Thoracic aorta (tissue), 2 donors: ENCODE measurements at regions not wholly inside any gene's neighbourhood (a gene's known extent, or its start where the extent isn't known, plus 50 kb on each side); places are given as distances from the start of the nearest gene placed in this dataset.

Experiments used
- ATAC-seq: fragments of 150-250 bp; one replicate; pipeline ENCODE4 v1.8.0; 2017; ENCODE audit warnings: low read depth; ENCODE audit not compliant: insufficient number of reproducible peaks, low FRiP score
- DNase-seq: peaks from one replicate; pipeline ENCODE4 v3.0.0-alpha.2; 2020; ENCODE audit warnings: low spot score
- H3K27ac ChIP-seq, 2 donors: fragments of 200-600 bp; sonication (generic); 1 replicate in 1 of 2; 2 replicates in 1 of 2; pipeline ENCODE4 v1.5.1; 2016; ENCODE audit warnings: mild to moderate bottlenecking in 2 of 2, moderate library complexity in 2 of 2
- H3K27me3 ChIP-seq: fragments of 200-600 bp; sonication (generic); replicated peaks from 2 replicates; pipeline ENCODE4 v1.6.0; 2016; ENCODE audit warnings: mild to moderate bottlenecking; ENCODE audit not compliant: insufficient read depth
- H3K36me3 ChIP-seq: fragments of 200-600 bp; sonication (generic); one replicate; pipeline ENCODE4 v1.5.1; 2016
- H3K4me1 ChIP-seq, 2 donors: fragments of 200-600 bp; sonication (generic); 1 replicate in 1 of 2; 2 replicates in 1 of 2; pipeline versions ENCODE4 v1.5.1 to v1.6.0; 2016; ENCODE audit warnings: low read depth in 2 of 2, mild to moderate bottlenecking in 1 of 2; ENCODE audit not compliant: control insufficient read depth in 1 of 2
- H3K4me3 ChIP-seq: fragments of 200-600 bp; sonication (generic); 2 replicates; pipeline ENCODE4 v1.5.1; 2016; ENCODE audit warnings: mild to moderate bottlenecking
- H3K9me3 ChIP-seq: fragments of 200-600 bp; sonication (generic); 2 replicates; pipeline ENCODE4 v1.5.1; 2016
- TF ChIP-seq, protein P1 (sequence below): fragments of 200-600 bp; sonication (generic); IDR thresholded peaks from one replicate; pipeline ENCODE4 v1.5.1; 2019; ENCODE audit warnings: antibody characterized with exemption

DNA sequence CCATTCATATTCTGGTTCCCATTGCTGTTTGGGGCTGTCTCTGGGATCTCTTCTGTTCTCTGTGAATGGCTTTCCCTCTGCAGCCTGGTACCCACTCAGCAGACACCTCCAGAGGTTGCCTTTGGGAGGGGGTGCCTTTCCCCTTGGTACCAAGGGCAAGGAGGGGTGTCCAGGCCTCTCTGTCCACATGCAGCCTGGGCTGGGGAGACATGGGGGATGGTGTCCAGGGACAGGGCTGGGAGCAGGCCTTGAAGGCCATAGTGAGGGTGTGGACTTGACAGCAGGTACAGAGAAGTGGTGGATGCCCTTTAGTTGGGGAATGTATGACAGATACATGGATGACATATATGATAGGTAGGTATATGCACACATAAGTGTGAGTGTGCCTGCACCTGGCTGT is 83.7 kb downstream of the PLXNA1 start:
- no peaks in the 10 kb centered on the region for H3K36me3 ChIP-seq
- DNase-seq (no peak), ATAC-seq (no peak)
- H3K9me3 ChIP-seq, result no peaks in the 10 kb centered on the region
- no peaks in the 10 kb centered on the region for H3K4me1 ChIP-seq
- H3K4me3 ChIP-seq, result no peak overlapping the region
- H3K27ac ChIP-seq, result no peak overlapping the region
- TF ChIP-seq, protein P1, sequence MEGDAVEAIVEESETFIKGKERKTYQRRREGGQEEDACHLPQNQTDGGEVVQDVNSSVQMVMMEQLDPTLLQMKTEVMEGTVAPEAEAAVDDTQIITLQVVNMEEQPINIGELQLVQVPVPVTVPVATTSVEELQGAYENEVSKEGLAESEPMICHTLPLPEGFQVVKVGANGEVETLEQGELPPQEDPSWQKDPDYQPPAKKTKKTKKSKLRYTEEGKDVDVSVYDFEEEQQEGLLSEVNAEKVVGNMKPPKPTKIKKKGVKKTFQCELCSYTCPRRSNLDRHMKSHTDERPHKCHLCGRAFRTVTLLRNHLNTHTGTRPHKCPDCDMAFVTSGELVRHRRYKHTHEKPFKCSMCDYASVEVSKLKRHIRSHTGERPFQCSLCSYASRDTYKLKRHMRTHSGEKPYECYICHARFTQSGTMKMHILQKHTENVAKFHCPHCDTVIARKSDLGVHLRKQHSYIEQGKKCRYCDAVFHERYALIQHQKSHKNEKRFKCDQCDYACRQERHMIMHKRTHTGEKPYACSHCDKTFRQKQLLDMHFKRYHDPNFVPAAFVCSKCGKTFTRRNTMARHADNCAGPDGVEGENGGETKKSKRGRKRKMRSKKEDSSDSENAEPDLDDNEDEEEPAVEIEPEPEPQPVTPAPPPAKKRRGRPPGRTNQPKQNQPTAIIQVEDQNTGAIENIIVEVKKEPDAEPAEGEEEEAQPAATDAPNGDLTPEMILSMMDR, result no peak
- H3K27me3 ChIP-seq, result no peaks in the 10 kb centered on the region

DNA sequence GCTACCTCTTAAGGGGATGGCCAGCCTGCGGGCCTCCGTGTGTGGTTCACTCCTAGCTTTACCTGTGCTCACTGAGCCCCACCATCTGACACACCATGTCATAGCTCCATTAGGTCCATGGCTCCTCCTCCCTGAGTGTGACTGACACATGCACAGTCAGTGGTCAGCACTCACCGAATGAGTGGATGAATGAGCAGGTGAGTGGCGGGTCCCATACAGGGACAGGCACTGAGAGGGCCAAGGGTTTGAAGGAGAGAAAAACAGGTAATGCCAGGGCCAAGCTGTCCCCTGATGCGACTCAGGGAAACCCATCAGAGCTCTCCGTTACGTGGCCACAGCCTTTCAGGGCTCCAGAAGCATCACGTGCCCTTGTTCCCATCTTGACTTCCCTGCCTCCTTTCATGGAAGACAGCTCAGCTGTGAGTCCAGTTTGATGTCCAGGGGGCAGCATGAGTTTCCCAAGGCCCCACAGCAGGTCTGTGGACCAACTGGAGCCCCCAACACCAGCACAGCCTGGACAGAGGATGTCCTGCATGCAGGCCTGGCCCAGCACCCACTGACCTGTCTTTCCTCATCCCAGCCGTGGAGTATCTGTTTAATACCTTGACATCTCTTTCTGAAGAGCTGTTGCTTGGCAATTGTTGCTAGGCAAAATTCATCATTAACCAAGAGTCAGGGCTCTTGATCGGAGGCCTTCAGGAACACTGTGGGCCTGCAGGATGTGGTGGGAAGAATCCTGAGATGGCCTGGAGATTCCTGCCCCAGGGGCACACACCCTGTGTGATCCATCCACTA is 84.4 kb downstream of the PLXNA1 start:
- TF ChIP-seq, protein P1, result no peak
- ATAC-seq, result no peak

GRCh38 chr3:127068111-127068810 is 85.3 kb downstream of the PLXNA1 start:
- ATAC-seq (no peak), DNase-seq (no peak)
- H3K4me1 ChIP-seq, result peaks cover 1 to 9% of the 10 kb centered on the region in 2 donors
- no peak overlapping the region for H3K27ac ChIP-seq
- no peaks in the 10 kb centered on the region for H3K36me3 ChIP-seq
- H3K27me3 ChIP-seq, result no peaks in the 10 kb centered on the region
- H3K9me3 ChIP-seq, result no peaks in the 10 kb centered on the region
- TF ChIP-seq, protein P1, result no peak
- no peak overlapping the region for H3K4me3 ChIP-seq

More for the DNA sequence above, 84.4 kb downstream of the PLXNA1 start:
- DNase-seq, result no peak
- Histone ChIP-seq H3K27me3 (no peaks in the 10 kb centered on the region), H3K9me3 (no peaks in the 10 kb centered on the region), H3K4me3 (no peak overlapping the region), H3K27ac (no peak overlapping the region), H3K4me1 (no peaks in the 10 kb centered on the region), H3K36me3 (no peaks in the 10 kb centered on the region)

DNA sequence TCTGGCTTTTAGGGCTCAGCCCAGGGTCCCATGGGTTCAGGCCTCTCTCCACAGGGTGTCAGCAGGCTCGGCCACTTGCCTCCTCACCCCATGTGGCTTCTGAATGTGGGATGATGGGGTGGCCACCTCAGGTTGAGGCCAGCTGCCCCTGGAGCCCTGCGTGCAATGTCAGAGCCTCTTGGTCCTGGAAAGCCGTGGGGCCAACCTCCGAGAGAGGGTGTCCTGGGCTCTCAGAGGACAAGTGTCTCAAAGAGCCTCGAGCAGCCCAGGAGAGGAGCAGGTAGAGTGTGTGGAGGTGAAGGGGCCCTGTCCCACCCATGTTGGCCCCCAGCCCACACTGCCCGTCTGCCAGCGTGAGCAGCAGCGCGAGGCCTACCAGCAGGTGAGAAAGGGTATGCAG is 86.0 kb downstream of the PLXNA1 start:
- H3K27ac ChIP-seq, result no peak overlapping the region
- no peak overlapping the region for H3K4me3 ChIP-seq
- TF ChIP-seq, protein P1, result no peak
- no peak for ATAC-seq
- no peaks in the 10 kb centered on the region for H3K9me3 ChIP-seq
- no peaks in the 10 kb centered on the region for H3K27me3 ChIP-seq
- H3K36me3 ChIP-seq, result no peaks in the 10 kb centered on the region
- no peak for DNase-seq
- peaks cover 7 to 15% of the 10 kb centered on the region in 2 donors for H3K4me1 ChIP-seq

GRCh38 chr3:127069814-127070440 is 87.0 kb downstream of the PLXNA1 start:
- no peak for DNase-seq
- H3K4me3 ChIP-seq, result no peak overlapping the region
- TF ChIP-seq, protein P1, result no peak

More at GRCh38 chr3:127069814-127070440, 87.0 kb downstream of the PLXNA1 start:
- Histone ChIP-seq H3K4me1 (peaks cover 8 to 22% of the 10 kb centered on the region in 2 donors), H3K27ac (no peak overlapping the region), H3K36me3 (no peaks in the 10 kb centered on the region), H3K27me3 (no peaks in the 10 kb centered on the region), H3K9me3 (no peaks in the 10 kb centered on the region)
- ATAC-seq, result no peak
